ENCODE measurements at regions not wholly inside any gene's neighbourhood (a gene's known extent, or its start where the extent isn't known, plus 50 kb on each side); places are given as distances from the start of the nearest gene placed in this dataset.

GRCh38 chr14:106877517-106877916 is 1351.1 kb downstream of the TMEM121 start:
- ChIA-PET POLR2A (ENCODE audit: partially characterized antibody) (no interaction called here), CTCF (ENCODE audit: partially characterized antibody) (no interaction called here)
- Histone ChIP-seq H2BK120ac (replicated peaks; ENCODE audit: low read depth, low read length) (no peak overlapping the region), H2BK20ac (ENCODE audit: low read length) (no peak overlapping the region), H3K56ac (replicated peaks; ENCODE audit: insufficient read length, low read depth, low read length) (no peak overlapping the region), H3K27me3 (replicated peaks in 1 of 4; ENCODE audit: control insufficient read depth in 3 of 4, extremely low read depth in 1 of 4, insufficient read depth in 3 of 4, low read length in 3 of 4) (no peaks in the 10 kb centered on the region), H4K5ac (ENCODE audit: insufficient read length, low read depth, low read length) (no peak overlapping the region), H4K91ac (replicated peaks; ENCODE audit: insufficient read length, low read length) (no peak overlapping the region), H3K27ac (ENCODE audit: low read depth, low read length) (no peak overlapping the region), H3K9ac (replicated peaks in 1 of 4; ENCODE audit: extremely low read depth in 1 of 4, low read depth in 3 of 4, low read length in 3 of 4) (no peak overlapping the region), H3K4me1 (replicated peaks in 1 of 4; ENCODE audit: control insufficient read depth in 3 of 4, insufficient read depth in 4 of 4, low read length in 3 of 4) (no peaks in the 10 kb centered on the region), H3K4me3 (ENCODE audit: extremely low read depth in 1 of 4, insufficient read depth in 2 of 4, low read depth in 3 of 4, low read length in 4 of 4) (no peak overlapping the region), H2BK12ac (ENCODE audit: low read depth, low read length) (no peak overlapping the region), H2AFZ (ENCODE audit: low read length) (no peak overlapping the region), H3K23me2 (ENCODE audit: low read depth, low read length) (no peaks in the 10 kb centered on the region), H3K36me3 (ENCODE audit: control insufficient read depth in 2 of 4, insufficient read depth in 4 of 4, low read length in 3 of 4) (no peaks in the 10 kb centered on the region), H3K23ac (ENCODE audit: insufficient read length) (no peak overlapping the region), H3K9me3 (ENCODE audit: insufficient read depth in 2 of 2, low read depth in 1 of 2, low read length in 1 of 2) (peaks cover 62 to 71% of the 10 kb centered on the region in 2 experiments), H2AK5ac (ENCODE audit: low read depth, low read length) (no peak overlapping the region), H3K4ac (replicated peaks; ENCODE audit: insufficient read length, low read depth, low read length) (no peak overlapping the region), H2BK15ac (ENCODE audit: low read length) (no peak overlapping the region), H4K20me1 (replicated peaks in 1 of 2; ENCODE audit: control insufficient read depth in 1 of 2, insufficient read depth in 2 of 2, low read length in 2 of 2) (no peaks in the 10 kb centered on the region), H3K79me1 (ENCODE audit: low read depth, low read length) (no peaks in the 10 kb centered on the region), H3K14ac (ENCODE audit: insufficient read length) (no peak overlapping the region), H3K18ac (ENCODE audit: extremely low read depth, low read length) (no peak overlapping the region), H3K4me2 (ENCODE audit: insufficient read depth in 1 of 2, low read depth in 2 of 2, low read length in 2 of 2) (no peak overlapping the region), H3K79me2 (ENCODE audit: control insufficient read depth in 1 of 2, insufficient read depth in 2 of 2, low read length in 2 of 2) (no peaks in the 10 kb centered on the region), H2BK5ac (ENCODE audit: low read depth, low read length) (no peak overlapping the region), H4K8ac (ENCODE audit: extremely low read depth, insufficient read depth, low read length) (no peak overlapping the region)
- WGBS, 2 experiments (ENCODE audit: extremely low coverage in 1 of 2, insufficient coverage in 1 of 2, insufficient read length in 1 of 2, insufficient replicate concordance in 2 of 2, low coverage in 1 of 2, low lambda C conversion rate in 2 of 2, missing lambda C conversion rate in 1 of 2), result 81% methylated on average over 2 of the region's 2 CpGs; no CpG with 5 or more reads in 1 of the 2 experiments
- no peak for DNase-seq (ENCODE audit: low read depth in 1 of 2, low spot score in 2 of 2)
- FAIRE-seq, result no peak
- TF ChIP-seq SRF (IDR thresholded peaks at IDR 0.05; ENCODE audit: low read depth, low read length) (no peak), USF2 (IDR thresholded peaks at IDR 0.05; ENCODE audit: low read length) (no peak), YY1 (IDR thresholded peaks at IDR 0.05; ENCODE audit: low read depth, low read length) (no peak), ASH2L (IDR thresholded peaks at IDR 0.05; ENCODE audit: low read length) (no peak), CHD2 (IDR thresholded peaks at IDR 0.05; ENCODE audit: low read length) (no peak), ZNF274 (IDR thresholded peaks at IDR 0.05; ENCODE audit: borderline replicate concordance, extremely low read depth, low read length) (no peak), KDM4A (IDR thresholded peaks at IDR 0.05; ENCODE audit: low read depth, low read length, severe bottlenecking) (no peak), MAFK (IDR thresholded peaks at IDR 0.05; ENCODE audit: low read depth, low read length) (no peak), POLR2AphosphoS5 (IDR thresholded peaks at IDR 0.05; ENCODE audit: low read depth, low read length) (no peak), FOSL1 (IDR thresholded peaks at IDR 0.05; ENCODE audit: insufficient read depth, low read depth, low read length) (no peak), POLR2A (IDR thresholded peaks at IDR 0.05; ENCODE audit: control extremely low read depth in 1 of 2, low read depth in 2 of 2, low read length in 2 of 2) (no peak), SIRT6 (IDR thresholded peaks at IDR 0.05; ENCODE audit: low read length) (no peak), EP300 (IDR thresholded peaks at IDR 0.05; ENCODE audit: borderline replicate concordance in 1 of 2, low read depth in 2 of 2, low read length in 2 of 2) (no peak), HDAC6 (IDR thresholded peaks at IDR 0.05; ENCODE audit: low read depth, low read length) (no peak), TCF12 (IDR thresholded peaks at IDR 0.05; ENCODE audit: low read depth, low read length) (no peak), RXRA (IDR thresholded peaks at IDR 0.05; ENCODE audit: insufficient read depth, low read depth, low read length) (no peak)

Data from H1 (cell line).